PFSK-1 (cell line): ENCODE measurements at regions not wholly inside any gene's neighbourhood (a gene's known extent, or its start where the extent isn't known, plus 50 kb on each side); places are given as distances from the start of the nearest gene placed in this dataset.

Experiments used
- FOXP2 ChIP-seq: optimal IDR thresholded peaks from 2 replicates; pipeline ENCODE3; 2011; ENCODE audit warnings: borderline replicate concordance, control low read depth, inconsistent platforms; ENCODE audit not compliant: insufficient read depth; ENCODE audit errors: extremely low read length, extremely low read depth
- POLR2AphosphoS5 ChIP-seq: IDR thresholded peaks from 2 replicates; pipeline ENCODE4 v1.6.1; 2012; ENCODE audit warnings: low read depth, mild to moderate bottlenecking, control low read depth, low read length, moderate library complexity
- REST ChIP-seq, 2 experiments: IDR thresholded peaks; 2 replicates each; pipeline versions ENCODE4 v1.6.1 to v1.8.0; 2011 to 2012; ENCODE audit warnings: low read depth in 2 of 2, low read length in 2 of 2, control low read depth in 1 of 2, inconsistent platforms in 1 of 2, mild to moderate bottlenecking in 1 of 2, moderate library complexity in 1 of 2; ENCODE audit not compliant: insufficient read depth in 1 of 2
- SIN3A ChIP-seq: IDR thresholded peaks from 2 replicates; pipeline ENCODE4 v1.6.1; 2012; ENCODE audit warnings: mild to moderate bottlenecking, low read length, moderate library complexity, borderline replicate concordance; ENCODE audit not compliant: insufficient read depth
- TAF1 ChIP-seq: IDR thresholded peaks from 2 replicates; pipeline ENCODE4 v1.6.1; 2012; ENCODE audit warnings: low read length, control low read depth, borderline replicate concordance; ENCODE audit not compliant: insufficient read depth

GRCh38 chr5:88664645-88665044 is 218.3 kb downstream of the MEF2C start:
- TF ChIP-seq POLR2AphosphoS5 (no peak), REST (IDR thresholded peaks at IDR 0.05; ENCODE audit: insufficient read depth in 1 of 2, low read depth in 2 of 2, low read length in 2 of 2) (no peak), SIN3A (no peak), TAF1 (no peak), FOXP2 (no peak)
